SU-DHL-6 (cell line): ENCODE measurements at regions not wholly inside any gene's neighbourhood (a gene's known extent, or its start where the extent isn't known, plus 50 kb on each side); places are given as distances from the start of the nearest gene placed in this dataset.

ENCODE experiments used
- H2AFZ ChIP-seq: fragments of 200-600 bp; sonication (generic); 2 replicates; pipeline ENCODE4 v1.6.1; 2014; ENCODE audit warnings: low read depth, mild to moderate bottlenecking, moderate library complexity, mixed read lengths, antibody characterized with exemption, low read length; ENCODE audit not compliant: severe bottlenecking
- H3F3A ChIP-seq: fragments of 200-600 bp; shearing (Covaris generic); 2 replicates; pipeline ENCODE4 v1.6.0; 2016; ENCODE audit warnings: antibody characterized with exemption, mild to moderate bottlenecking; ENCODE audit not compliant: insufficient read depth
- H3K27ac ChIP-seq: fragments of 200-600 bp; sonication (generic); 2 replicates; pipeline ENCODE4 v1.5.1; 2016; ENCODE audit warnings: low read depth, mild to moderate bottlenecking, low read length, moderate library complexity, mixed read lengths
- H3K27me3 ChIP-seq: fragments of 200-600 bp; sonication (generic), shearing (Covaris generic); 2 replicates; pipeline ENCODE4 v1.6.0; 2014; ENCODE audit warnings: mild to moderate bottlenecking, low read length
- H3K36me3 ChIP-seq: fragments of 200-600 bp; sonication (generic); 2 replicates; pipeline ENCODE4 v1.6.1; 2014; ENCODE audit warnings: mild to moderate bottlenecking, low read length, mixed read lengths
- H3K4me2 ChIP-seq: fragments of 300-600, 200-600 bp; shearing (Covaris generic), sonication (generic); 2 replicates; pipeline ENCODE4 v1.6.0; 2014; ENCODE audit warnings: low read length, low read depth, mild to moderate bottlenecking; ENCODE audit not compliant: poor library complexity, severe bottlenecking
- H3K4me3 ChIP-seq: fragments of 200-600 bp; sonication (generic); 2 replicates; pipeline ENCODE4 v1.5.1; 2014; ENCODE audit warnings: antibody characterized with exemption, low read length, mild to moderate bottlenecking, mixed read lengths; ENCODE audit not compliant: insufficient read depth, poor library complexity, severe bottlenecking
- H3K79me2 ChIP-seq: fragments of 200-600 bp; sonication (generic); 2 replicates; pipeline ENCODE4 v1.6.1; 2014; ENCODE audit warnings: mild to moderate bottlenecking, low read length, moderate library complexity; ENCODE audit not compliant: insufficient read depth
- H3K9ac ChIP-seq: fragments of 200-600 bp; sonication (generic); 2 replicates; pipeline ENCODE4 v1.7.0; 2014; ENCODE audit warnings: mild to moderate bottlenecking, low read length
- H3K9me2 ChIP-seq: fragments of 200-600 bp; sonication (generic); replicated peaks from 2 replicates; pipeline ENCODE4 v1.6.1; 2014; ENCODE audit warnings: low read length; ENCODE audit not compliant: insufficient read depth
- H3K9me3 ChIP-seq: fragments of 200-600 bp; sonication (generic); 2 replicates; pipeline ENCODE4 v1.6.1; 2014; ENCODE audit warnings: low read length, mixed read lengths; ENCODE audit not compliant: insufficient read depth
- H4K20me1 ChIP-seq: fragments of 200-600 bp; sonication (generic); 2 replicates; pipeline ENCODE4 v1.6.1; 2014; ENCODE audit warnings: low read depth, mild to moderate bottlenecking, antibody characterized with exemption, low read length, moderate library complexity, mixed read lengths
- CTCF ChIP-seq: fragments of 200-600 bp; sonication (generic); IDR thresholded peaks from one replicate; pipeline ENCODE4 v1.5.1; 2017; ENCODE audit warnings: antibody characterized with exemption, mild to moderate bottlenecking, low read length, moderate library complexity; ENCODE audit not compliant: insufficient read depth, poor library complexity, severe bottlenecking
- EZH2phosphoT487 ChIP-seq: fragments of 200-600 bp; sonication (generic), shearing (Covaris generic); conservative IDR thresholded peaks from 2 replicates; pipeline ENCODE4 v1.6.1; 2018; ENCODE audit warnings: mild to moderate bottlenecking, antibody characterized with exemption, low read length, moderate library complexity, mixed read lengths

GRCh38 chr14:28931999-28932398 lies 165.4 kb downstream of the FOXG1 start:
- H3K4me3 ChIP-seq, result no peak overlapping the region
- no peaks in the 10 kb centered on the region for H3K79me2 ChIP-seq
- H3K9me3 ChIP-seq, result peaks cover 16% of the 10 kb centered on the region; the same call in 1 of the 2 replicates
- no peak overlapping the region for H3K27ac ChIP-seq
- H4K20me1 ChIP-seq, result no peaks in the 10 kb centered on the region
- no peak for TF ChIP-seq EZH2phosphoT487
- no peak for TF ChIP-seq CTCF
- H3K9me2 ChIP-seq, result no peaks in the 10 kb centered on the region
- H3K36me3 ChIP-seq, result no peaks in the 10 kb centered on the region
- no peaks in the 10 kb centered on the region for H3F3A ChIP-seq
- no peak overlapping the region for H3K9ac ChIP-seq
- H3K4me2 ChIP-seq, result no peak overlapping the region
- peak overlapping the region; percentile 37 for H2AFZ ChIP-seq
- H3K27me3 ChIP-seq, result no peaks in the 10 kb centered on the region

GRCh38 chr14:28936601-28937000 lies 170.0 kb downstream of the FOXG1 start:
- Histone ChIP-seq H3K4me3 (no peak overlapping the region), H3F3A (no peaks in the 10 kb centered on the region), H3K79me2 (no peaks in the 10 kb centered on the region), H3K36me3 (no peaks in the 10 kb centered on the region), H3K9me2 (no peaks in the 10 kb centered on the region), H3K4me2 (no peak overlapping the region), H2AFZ (no peak overlapping the region), H4K20me1 (no peaks in the 10 kb centered on the region), H3K27ac (no peak overlapping the region), H3K9me3 (peaks cover 16% of the 10 kb centered on the region; the same call in 1 of the 2 replicates), H3K9ac (no peak overlapping the region), H3K27me3 (no peaks in the 10 kb centered on the region)
- TF ChIP-seq CTCF, result no peak

GRCh38 chr14:28941758-28942157 lies 175.2 kb downstream of the FOXG1 start:
- no peaks in the 10 kb centered on the region for H3K27me3 ChIP-seq
- TF ChIP-seq EZH2phosphoT487, result no peak
- TF ChIP-seq CTCF, result no peak
- no peak overlapping the region for H3K27ac ChIP-seq
- H2AFZ ChIP-seq, result no peak overlapping the region
- H3F3A ChIP-seq, result no peaks in the 10 kb centered on the region
- H3K4me2 ChIP-seq, result no peak overlapping the region
- H3K9me3 ChIP-seq, result no peaks in the 10 kb centered on the region
- H3K36me3 ChIP-seq, result no peaks in the 10 kb centered on the region
- no peaks in the 10 kb centered on the region for H3K79me2 ChIP-seq
- H3K9ac ChIP-seq, result no peak overlapping the region
- no peaks in the 10 kb centered on the region for H3K9me2 ChIP-seq
- no peak overlapping the region for H3K4me3 ChIP-seq
- no peaks in the 10 kb centered on the region for H4K20me1 ChIP-seq

GRCh38 chr14:28944605-28945004 lies 178.0 kb downstream of the FOXG1 start:
- no peak overlapping the region for H3K27ac ChIP-seq
- no peaks in the 10 kb centered on the region for H3K36me3 ChIP-seq
- H3K4me2 ChIP-seq, result no peak overlapping the region
- no peak overlapping the region for H3K4me3 ChIP-seq
- H2AFZ ChIP-seq, result no peak overlapping the region
- TF ChIP-seq CTCF (no peak), EZH2phosphoT487 (no peak)
- no peaks in the 10 kb centered on the region for H3K9me3 ChIP-seq
- H3K9ac ChIP-seq, result no peak overlapping the region
- no peaks in the 10 kb centered on the region for H3F3A ChIP-seq
- no peaks in the 10 kb centered on the region for H3K79me2 ChIP-seq
- no peaks in the 10 kb centered on the region for H3K9me2 ChIP-seq
- no peaks in the 10 kb centered on the region for H3K27me3 ChIP-seq
- H4K20me1 ChIP-seq, result no peaks in the 10 kb centered on the region
